HL-60 (cell line): ENCODE measurements at regions not wholly inside any gene's neighbourhood (a gene's known extent, or its start where the extent isn't known, plus 50 kb on each side); places are given as distances from the start of the nearest gene placed in this dataset.

Experiments
- DNase-seq, 2 experiments: peaks; one replicate each; pipeline ENCODE4 v3.0.0-alpha.2; 2010 to 2020; ENCODE audit warnings: low read depth in 1 of 2, low spot score in 1 of 2
- H3K27ac ChIP-seq: fragments of 250-450 bp; sonication (Bioruptor Pico); replicated peaks from 2 replicates; pipeline ENCODE4 v1.5.1; 2020; ENCODE audit warnings: mild to moderate bottlenecking, moderate library complexity
- H3K27me3 ChIP-seq: fragments of 250-450 bp; sonication (Bioruptor Pico); 2 replicates; pipeline ENCODE4 v1.5.1; 2021; ENCODE audit warnings: mild to moderate bottlenecking, moderate library complexity; ENCODE audit not compliant: insufficient read depth, poor library complexity, severe bottlenecking
- H3K4me3 ChIP-seq: replicated peaks from 2 replicates; pipeline ENCODE4 v1.5.1; 2011; ENCODE audit warnings: mild to moderate bottlenecking, control low read depth, low read length; ENCODE audit not compliant: insufficient read depth
- GABPA ChIP-seq: IDR thresholded peaks from 2 replicates; pipeline ENCODE4 v1.6.1; 2012; ENCODE audit warnings: low read depth
- POLR2AphosphoS5 ChIP-seq: IDR thresholded peaks from 2 replicates; pipeline ENCODE4 v1.6.1; 2012; ENCODE audit warnings: low read depth
- REST ChIP-seq: IDR thresholded peaks from 2 replicates; pipeline ENCODE4 v1.6.1; 2012; ENCODE audit warnings: low read depth; ENCODE audit not compliant: insufficient replicate concordance
- SPI1 ChIP-seq: IDR thresholded peaks from 2 replicates; pipeline ENCODE4 v1.6.1; 2012; ENCODE audit warnings: low read depth, mild to moderate bottlenecking, borderline replicate concordance
- TF ChIP-seq, protein P1 (sequence below): IDR thresholded peaks from one replicate; pipeline ENCODE4 v1.5.1; 2011; ENCODE audit warnings: low read length, control low read depth, inconsistent platforms; ENCODE audit not compliant: insufficient read depth

GRCh38 chr2:121164042-121164441, 121.0 kb downstream of the TFCP2L1 start:
- H3K27ac ChIP-seq: no peak overlapping the region
- DNase-seq: no peak
- H3K4me3 ChIP-seq: no peak overlapping the region
- TF ChIP-seq REST (no peak), GABPA (no peak), POLR2AphosphoS5 (no peak), SPI1 (no peak)
- TF ChIP-seq, protein P1, sequence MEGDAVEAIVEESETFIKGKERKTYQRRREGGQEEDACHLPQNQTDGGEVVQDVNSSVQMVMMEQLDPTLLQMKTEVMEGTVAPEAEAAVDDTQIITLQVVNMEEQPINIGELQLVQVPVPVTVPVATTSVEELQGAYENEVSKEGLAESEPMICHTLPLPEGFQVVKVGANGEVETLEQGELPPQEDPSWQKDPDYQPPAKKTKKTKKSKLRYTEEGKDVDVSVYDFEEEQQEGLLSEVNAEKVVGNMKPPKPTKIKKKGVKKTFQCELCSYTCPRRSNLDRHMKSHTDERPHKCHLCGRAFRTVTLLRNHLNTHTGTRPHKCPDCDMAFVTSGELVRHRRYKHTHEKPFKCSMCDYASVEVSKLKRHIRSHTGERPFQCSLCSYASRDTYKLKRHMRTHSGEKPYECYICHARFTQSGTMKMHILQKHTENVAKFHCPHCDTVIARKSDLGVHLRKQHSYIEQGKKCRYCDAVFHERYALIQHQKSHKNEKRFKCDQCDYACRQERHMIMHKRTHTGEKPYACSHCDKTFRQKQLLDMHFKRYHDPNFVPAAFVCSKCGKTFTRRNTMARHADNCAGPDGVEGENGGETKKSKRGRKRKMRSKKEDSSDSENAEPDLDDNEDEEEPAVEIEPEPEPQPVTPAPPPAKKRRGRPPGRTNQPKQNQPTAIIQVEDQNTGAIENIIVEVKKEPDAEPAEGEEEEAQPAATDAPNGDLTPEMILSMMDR: no peak
- H3K27me3 ChIP-seq: no peaks in the 10 kb centered on the region

- no peak for DNase-seq
- TF ChIP-seq SPI1 (no peak), REST (no peak), POLR2AphosphoS5 (no peak), GABPA (no peak)
- TF ChIP-seq, protein P1: no peak
- Histone ChIP-seq H3K27ac (no peak overlapping the region), H3K4me3 (no peak overlapping the region), H3K27me3 (no peaks in the 10 kb centered on the region)
Observed at GRCh38 chr2:121165038-121165542, 119.9 kb downstream of the TFCP2L1 start.
